Right lung (tissue), 2 donors: ENCODE measurements at regions not wholly inside any gene's neighbourhood (a gene's known extent, or its start where the extent isn't known, plus 50 kb on each side); places are given as distances from the start of the nearest gene placed in this dataset.
"Not testable (repeated sequence)": the region's sequence is repeated elsewhere in the genome, so short reads cannot be mapped to it uniquely, and the experiment has no call there.

Experiments
- DNase-seq, 2 donors: peaks; one replicate each; pipeline ENCODE4 v3.0.0-alpha.2; 2013

GRCh38 chr7:138169441-138169851 is 93.2 kb downstream of the AKR1D1 start:
- DNase-seq: no peak

- no peak for DNase-seq
These were observed 94.0 kb downstream of the AKR1D1 start for GRCh38 chr7:138170298-138170697.

- DNase-seq: no peak
These were observed 94.9 kb downstream of the AKR1D1 start for GRCh38 chr7:138170959-138171703.

DNA sequence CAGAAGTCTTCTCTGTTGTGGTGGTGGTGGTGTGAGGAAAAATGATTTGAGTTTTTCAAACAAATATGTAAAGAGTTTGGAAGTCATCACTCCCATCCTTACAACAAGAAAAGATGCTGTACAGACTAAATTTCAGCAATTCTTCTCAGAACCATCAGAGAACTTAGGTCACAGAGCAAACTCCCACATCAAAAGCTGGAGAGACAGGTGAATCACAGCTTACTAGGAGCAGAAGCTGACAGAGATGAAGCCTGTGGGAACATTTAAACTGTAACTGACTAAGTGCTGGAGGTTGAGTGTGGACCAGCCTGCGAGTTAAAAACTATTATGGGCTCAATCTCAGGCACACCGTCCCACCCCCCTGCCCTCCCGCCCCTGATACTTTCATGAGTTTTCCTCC is 97.3 kb downstream of the AKR1D1 start:
- no peak for DNase-seq

- no peak for DNase-seq
These were observed 99.8 kb downstream of the AKR1D1 start for GRCh38 chr7:138176060-138176459.

DNA sequence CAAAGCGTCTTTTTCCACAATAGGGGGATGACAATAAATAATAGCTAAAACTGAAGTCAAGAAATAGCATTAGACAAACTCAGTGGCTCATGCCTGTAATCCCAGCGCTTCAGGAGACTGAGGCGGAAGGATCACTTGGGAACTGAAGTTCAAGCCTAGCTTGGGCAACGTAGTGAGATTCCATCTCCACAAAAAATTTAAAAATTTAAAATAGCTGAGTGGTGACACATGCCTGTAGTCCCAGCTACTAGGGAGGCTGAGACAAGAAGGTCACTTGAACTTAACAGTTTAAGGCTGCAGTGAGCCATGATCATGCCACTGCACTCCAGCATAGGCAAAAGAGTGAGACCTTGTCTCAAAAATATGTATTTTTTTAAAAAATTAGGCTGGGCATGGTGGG is 107.9 kb downstream of the AKR1D1 start:
- DNase-seq: no peak

DNA sequence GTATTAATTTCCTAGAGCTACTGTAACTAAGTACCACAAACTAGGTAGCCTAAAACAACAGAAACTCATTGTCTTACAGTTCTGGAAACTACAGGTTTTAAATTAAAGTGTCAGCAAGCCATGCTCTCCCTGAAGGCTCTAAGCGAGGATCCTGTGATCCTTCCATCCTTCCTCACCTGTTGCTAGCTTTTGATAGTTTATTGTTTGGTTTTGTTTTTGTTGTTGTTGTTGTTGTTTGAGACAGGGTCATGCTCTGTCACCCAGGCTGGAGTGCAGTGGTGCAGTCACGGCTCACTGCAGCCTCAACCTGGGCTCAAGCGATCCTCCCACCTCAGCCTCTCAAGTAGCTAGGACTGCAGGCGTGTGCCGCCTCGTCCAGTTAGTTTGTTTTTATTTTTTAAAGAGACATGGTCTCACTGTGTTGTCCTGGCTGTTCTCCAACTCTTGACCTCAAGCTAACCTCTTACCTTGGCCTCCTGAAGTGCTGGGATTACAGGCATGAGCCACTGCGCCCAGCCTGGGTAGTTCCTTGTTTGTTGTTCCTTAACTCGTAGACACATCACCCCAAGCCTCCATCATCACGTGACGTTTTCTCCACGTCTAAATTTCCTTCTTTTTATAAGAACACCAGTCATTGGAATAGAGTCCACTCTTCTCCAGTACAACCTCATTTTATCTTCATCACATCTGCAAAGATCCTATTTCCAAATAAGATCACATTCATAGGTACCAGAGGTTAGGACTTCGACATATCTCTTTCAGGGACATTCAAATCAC is 109.1 kb downstream of the AKR1D1 start:
- no peak for DNase-seq

GRCh38 chr7:138186951-138187351 is 110.7 kb downstream of the AKR1D1 start:
- DNase-seq: no peak

DNA sequence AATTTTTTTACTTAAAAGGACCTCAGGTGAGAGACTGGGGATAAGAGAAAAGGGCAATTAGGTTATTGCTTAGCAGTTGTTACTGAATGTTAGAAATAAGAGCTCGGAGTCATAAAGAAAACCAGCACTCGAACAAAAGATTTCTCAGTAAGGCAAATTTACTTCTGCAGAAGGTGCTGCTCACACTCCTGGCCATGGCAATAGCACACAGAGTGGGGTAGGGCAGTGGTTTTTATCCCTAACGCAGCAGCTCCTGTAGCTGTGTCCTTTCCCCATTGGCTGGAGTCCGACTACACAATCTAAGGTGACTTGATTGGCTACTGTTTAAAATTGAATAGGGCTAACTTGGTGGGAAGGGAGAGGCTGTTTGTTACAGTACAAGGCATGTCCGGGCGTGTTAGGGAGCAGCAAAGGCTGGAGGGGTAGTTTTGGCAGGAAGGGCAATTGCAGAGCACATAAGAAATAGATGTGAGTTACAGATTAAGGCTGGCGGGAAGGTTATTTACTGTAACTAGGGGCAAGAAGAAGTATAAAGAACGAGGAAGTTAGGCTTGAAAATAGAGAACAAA is 112.1 kb downstream of the AKR1D1 start:
- DNase-seq: no peak

- no peak for DNase-seq
These were observed 118.3 kb downstream of the AKR1D1 start for GRCh38 chr7:138194567-138194966.

DNA sequence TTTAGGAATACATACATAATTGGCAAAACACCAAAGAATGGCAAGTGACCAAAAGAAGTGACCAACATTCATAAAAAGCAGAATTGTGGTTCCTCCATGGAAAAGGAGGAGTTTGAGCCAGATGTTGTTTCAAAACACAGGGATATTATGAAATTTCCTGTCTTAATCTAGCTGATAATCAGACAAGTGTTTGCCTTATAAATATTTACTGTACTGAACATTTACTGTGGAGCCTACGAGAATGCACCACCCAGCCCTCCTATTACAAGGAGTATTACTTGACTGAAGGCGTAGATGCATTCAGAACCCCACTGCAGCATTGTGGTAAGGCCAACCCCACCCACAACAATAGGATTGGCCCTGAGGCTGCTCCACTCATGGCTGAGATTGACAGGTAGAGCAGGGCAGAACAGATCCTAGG is 118.9 kb downstream of the AKR1D1 start:
- peak; percentile 51 to 66 for DNase-seq

- DNase-seq: not testable (repeated sequence)
These were observed 120.3 kb downstream of the AKR1D1 start for GRCh38 chr7:138196503-138196946.

DNA sequence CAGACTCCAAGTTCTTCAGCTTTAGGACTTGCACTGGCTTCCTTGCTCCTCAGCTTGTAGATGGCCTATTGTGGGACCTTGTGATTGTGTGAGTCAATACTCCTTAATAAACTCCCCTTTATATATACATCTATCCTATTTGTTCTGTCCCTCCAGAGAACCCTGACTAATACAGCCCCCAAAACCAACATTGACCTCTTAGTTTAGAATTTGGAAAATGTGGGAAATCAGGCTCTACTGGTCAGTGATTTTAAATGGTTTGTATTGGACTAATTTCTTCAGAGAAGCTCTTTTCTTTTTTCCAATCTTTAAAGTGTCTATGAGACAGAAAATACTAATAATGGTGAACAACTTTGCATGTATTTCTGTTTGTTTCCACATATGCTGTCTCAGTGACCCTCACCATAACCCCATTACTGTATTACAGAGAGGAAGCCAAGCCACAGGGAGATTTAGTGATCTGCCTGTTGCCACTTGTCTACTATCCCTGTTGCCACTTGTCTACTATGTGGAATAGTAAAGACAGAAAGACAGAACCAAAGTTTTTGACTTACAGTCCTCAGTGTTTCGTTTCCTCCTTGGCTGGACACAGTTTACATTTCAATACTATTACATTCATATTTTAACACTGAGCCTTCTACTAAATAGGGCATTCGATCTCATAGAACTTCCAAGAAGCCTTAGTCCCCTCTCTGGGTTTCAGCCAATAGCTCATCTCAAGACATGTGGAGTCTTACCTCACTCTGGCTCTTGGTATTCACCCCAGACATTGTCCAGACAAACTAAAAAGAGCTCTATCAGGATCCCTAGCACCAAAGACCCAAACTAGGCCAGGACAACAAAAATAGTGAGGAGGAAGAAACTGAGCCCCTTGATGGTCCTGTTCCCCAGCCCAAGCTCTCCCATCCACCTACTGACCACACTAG is 121.0 kb downstream of the AKR1D1 start:
- no peak for DNase-seq

DNA sequence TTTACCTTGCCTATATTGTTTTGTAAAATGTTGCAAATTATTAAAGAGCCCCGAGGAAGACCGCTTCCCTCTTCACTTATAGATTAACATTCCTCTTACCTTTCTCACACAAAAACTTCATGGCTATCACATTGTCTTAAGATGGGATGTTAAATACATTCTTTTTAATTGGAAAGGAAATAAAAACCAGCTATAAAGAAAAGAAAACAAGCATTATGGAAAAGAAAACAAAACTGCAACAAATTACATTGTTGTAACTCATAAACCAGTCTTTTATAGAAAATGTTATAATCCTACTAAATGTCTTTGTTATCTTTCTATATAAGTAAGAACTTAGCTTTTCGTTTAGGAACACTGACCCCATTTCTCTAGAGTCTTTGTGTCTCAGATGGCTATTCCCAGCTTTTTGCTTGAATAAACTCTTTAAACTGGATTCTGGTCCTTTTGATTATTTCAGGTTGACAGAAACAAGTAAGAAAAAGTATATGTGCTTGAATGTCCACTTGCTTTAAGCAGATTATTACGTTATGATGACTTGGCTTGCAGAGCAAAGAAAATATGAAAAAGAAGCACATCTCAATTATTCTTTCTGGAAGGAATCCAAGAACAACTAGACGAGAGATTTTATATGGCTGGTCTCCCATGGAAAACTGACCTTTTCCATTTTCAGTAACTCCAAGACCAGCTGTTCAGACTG is 128.2 kb downstream of the AKR1D1 start:
- DNase-seq: peak in 1 of 2 donors; percentile 23

DNA sequence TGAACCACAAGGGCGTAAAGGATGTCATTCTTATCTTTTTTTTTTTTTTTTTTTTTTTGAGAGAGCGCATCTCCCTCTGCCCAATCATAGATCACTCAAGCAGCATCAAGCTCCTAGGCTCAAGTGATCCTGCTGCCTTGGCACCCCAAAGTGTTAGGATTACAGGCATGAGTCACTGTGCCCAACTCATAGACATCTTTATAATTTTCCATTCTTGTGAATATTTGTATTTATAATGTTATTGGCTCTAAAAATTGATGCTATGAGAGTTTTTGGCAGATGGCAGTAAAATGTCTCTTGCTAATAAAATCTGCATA is 128.7 kb downstream of the AKR1D1 start:
- DNase-seq: no peak

DNA sequence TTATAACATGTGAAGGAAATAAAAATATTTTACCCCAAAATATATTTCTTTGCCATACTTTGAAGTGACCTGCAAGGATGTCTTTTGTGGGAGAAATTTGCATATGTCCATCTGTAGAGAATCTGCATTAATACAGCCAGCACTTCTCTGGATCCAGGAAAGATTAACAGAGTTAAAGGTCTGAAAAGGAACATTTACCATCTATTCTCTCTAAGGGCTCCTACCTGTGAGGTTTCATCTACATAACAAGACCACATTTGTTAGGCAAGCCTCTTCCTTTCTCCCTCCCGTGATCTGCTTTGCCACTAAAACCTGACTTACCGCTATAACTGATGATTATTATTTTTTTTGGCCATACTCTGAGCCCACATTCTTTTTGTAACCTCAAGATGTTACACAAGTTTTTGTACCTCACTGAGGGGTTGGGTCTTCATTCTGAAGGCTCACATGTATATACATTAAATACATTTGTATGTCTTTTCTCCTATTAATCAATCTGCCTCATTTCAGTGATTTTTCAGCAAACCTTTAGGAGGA is 129.4 kb downstream of the AKR1D1 start:
- DNase-seq: no peak

DNA sequence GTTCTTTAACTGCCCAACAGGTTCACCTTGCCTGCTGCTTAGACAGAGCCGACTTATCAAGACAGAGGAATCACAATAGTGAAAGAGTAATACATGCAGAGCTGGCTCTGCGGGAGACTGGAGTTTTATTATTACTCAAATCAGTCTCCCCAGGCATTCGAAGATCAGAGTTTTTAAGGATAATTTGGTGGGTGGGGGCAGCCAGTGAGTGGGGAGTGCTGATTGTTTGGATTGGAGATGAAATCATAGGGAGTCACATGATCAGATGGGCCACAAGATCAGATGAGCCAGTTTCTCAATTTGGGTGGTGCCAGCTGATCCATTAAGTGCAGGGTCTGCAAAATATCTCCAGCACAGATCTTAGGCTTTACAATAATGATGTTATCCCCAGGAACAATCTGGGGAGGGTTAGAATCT is 131.3 kb downstream of the AKR1D1 start:
- DNase-seq: no peak

DNA sequence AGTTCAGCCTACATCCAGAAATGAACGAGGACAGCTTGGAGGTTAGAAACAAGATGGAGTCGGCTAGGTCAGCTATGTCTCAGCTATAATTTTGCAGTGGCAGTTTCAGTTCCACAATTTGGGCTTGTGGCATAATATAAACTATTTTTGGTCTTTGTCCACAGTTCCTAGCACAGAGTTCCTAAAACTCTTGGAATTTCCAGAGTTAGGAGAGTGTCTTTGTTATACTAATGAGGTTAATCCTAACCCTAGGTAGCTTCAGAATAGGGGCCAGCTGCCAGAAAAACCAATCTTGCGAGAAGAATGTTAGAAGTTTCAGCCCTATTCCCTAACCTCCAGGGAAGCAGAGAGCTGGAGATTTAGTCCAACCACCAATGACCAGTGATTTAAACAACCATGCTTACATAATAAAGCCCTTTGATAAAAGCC is 131.9 kb downstream of the AKR1D1 start:
- no peak for DNase-seq

- no peak for DNase-seq
These were observed 132.6 kb downstream of the AKR1D1 start for GRCh38 chr7:138208864-138209263.

- no peak for DNase-seq
These were observed 136.1 kb downstream of the AKR1D1 start for GRCh38 chr7:138212314-138212713.

- DNase-seq: no peak
These were observed 138.7 kb downstream of the AKR1D1 start for GRCh38 chr7:138214926-138215325.
